OCI-LY7 (cell line): ENCODE measurements at regions not wholly inside any gene's neighbourhood (a gene's known extent, or its start where the extent isn't known, plus 50 kb on each side); places are given as distances from the start of the nearest gene placed in this dataset.

ENCODE experiments used
- BruUV-seq: library from RNA; stranded (reverse); fragments of 400-500 nt; replicated peaks from 2 replicates; lab custom pipeline; 2021; lab: Mats Ljungman, UMichigan
- CTCF ChIA-PET: fragments of 300-600 bp; sonication (Branson Sonifier 250); formaldehyde crosslinking; loops from one replicate; lab custom pipeline; 2022; ENCODE audit warnings: antibody characterized with exemption; ENCODE audit not compliant: unreplicated experiment; lab: Charles Lee
- POLR2A ChIA-PET: fragments of 300-600 bp; sonication (Branson Sonifier 250); formaldehyde crosslinking; loops from one replicate; lab custom pipeline; 2022; ENCODE audit warnings: antibody characterized with exemption; lab: Charles Lee
- DNase-seq: peaks from one replicate; pipeline ENCODE4 v3.0.0-alpha.2; 2015; ENCODE audit warnings: low spot score
- H2AFZ ChIP-seq: fragments of 200-600 bp; sonication (generic), shearing (Covaris generic); 2 replicates; pipeline ENCODE4 v1.6.1; 2014; ENCODE audit warnings: mild to moderate bottlenecking, antibody characterized with exemption, low read length, moderate library complexity
- H3K27ac ChIP-seq: fragments of 200-600 bp; sonication (generic); 2 replicates; pipeline ENCODE4 v1.5.1; 2014; ENCODE audit warnings: mixed run types, low read depth, mild to moderate bottlenecking, moderate library complexity, low read length, inconsistent platforms; ENCODE audit not compliant: poor library complexity, severe bottlenecking
- H3K36me3 ChIP-seq: fragments of 200-600 bp; sonication (generic); 2 replicates; pipeline ENCODE4 v1.6.1; 2014; ENCODE audit warnings: mild to moderate bottlenecking, antibody characterized with exemption, low read length, moderate library complexity, mixed read lengths; ENCODE audit not compliant: insufficient read depth
- H3K4me1 ChIP-seq: fragments of 200-600 bp; sonication (generic); 2 replicates; pipeline ENCODE4 v1.5.1; 2014; ENCODE audit warnings: mild to moderate bottlenecking, low read length; ENCODE audit not compliant: insufficient read depth, poor library complexity, severe bottlenecking
- H3K4me2 ChIP-seq: fragments of 200-600 bp; sonication (generic); 2 replicates; pipeline ENCODE4 v1.6.1; 2014; ENCODE audit warnings: mild to moderate bottlenecking, low read length
- H3K4me3 ChIP-seq: fragments of 200-600 bp; sonication (generic); 2 replicates; pipeline ENCODE4 v1.5.1; 2014; ENCODE audit warnings: mild to moderate bottlenecking, low read depth, low read length; ENCODE audit not compliant: poor library complexity, severe bottlenecking
- H3K79me2 ChIP-seq: fragments of 200-600 bp; sonication (generic); 2 replicates; pipeline ENCODE4 v1.6.1; 2016; ENCODE audit warnings: low read depth, mild to moderate bottlenecking, low read length, moderate library complexity, mixed read lengths; ENCODE audit not compliant: insufficient read depth
- H3K9me2 ChIP-seq: fragments of 200-600 bp; sonication (generic); 2 replicates; pipeline ENCODE4 v1.6.1; 2016; ENCODE audit warnings: mild to moderate bottlenecking, low read length, mixed read lengths; ENCODE audit not compliant: insufficient read depth
- H3K9me3 ChIP-seq: fragments of 200-600 bp; sonication (generic); 2 replicates; pipeline ENCODE4 v1.6.1; 2014; ENCODE audit warnings: mild to moderate bottlenecking, mixed run types, low read length, mixed read lengths
- H4K20me1 ChIP-seq: fragments of 200-600 bp; sonication (generic); 2 replicates; pipeline ENCODE4 v1.6.1; 2014; ENCODE audit warnings: mild to moderate bottlenecking, antibody characterized with exemption, low read length, moderate library complexity, mixed read lengths; ENCODE audit not compliant: insufficient read depth
- EZH2phosphoT487 ChIP-seq: fragments of 200-600 bp; sonication (generic); IDR thresholded peaks from 2 replicates; pipeline ENCODE4 v1.6.1; 2018; ENCODE audit warnings: low read depth, borderline replicate concordance, mild to moderate bottlenecking, mixed run types, antibody characterized with exemption, low read length, moderate library complexity, mixed read lengths
- intact Hi-C: fragments of 100-400 bp; cut with micrococcal nuclease; formaldehyde crosslinking; loops from one replicate; pipeline ENCODE4 v1.10.0; 2022; ENCODE audit not compliant: unreplicated experiment
- TF ChIP-seq, protein P1 (sequence below): fragments of 200-600 bp; sonication (generic); conservative IDR thresholded peaks from 2 replicates; pipeline ENCODE4 v1.5.1; 2014; ENCODE audit warnings: mild to moderate bottlenecking, antibody characterized with exemption, low read length, moderate library complexity, mixed read lengths

DNA sequence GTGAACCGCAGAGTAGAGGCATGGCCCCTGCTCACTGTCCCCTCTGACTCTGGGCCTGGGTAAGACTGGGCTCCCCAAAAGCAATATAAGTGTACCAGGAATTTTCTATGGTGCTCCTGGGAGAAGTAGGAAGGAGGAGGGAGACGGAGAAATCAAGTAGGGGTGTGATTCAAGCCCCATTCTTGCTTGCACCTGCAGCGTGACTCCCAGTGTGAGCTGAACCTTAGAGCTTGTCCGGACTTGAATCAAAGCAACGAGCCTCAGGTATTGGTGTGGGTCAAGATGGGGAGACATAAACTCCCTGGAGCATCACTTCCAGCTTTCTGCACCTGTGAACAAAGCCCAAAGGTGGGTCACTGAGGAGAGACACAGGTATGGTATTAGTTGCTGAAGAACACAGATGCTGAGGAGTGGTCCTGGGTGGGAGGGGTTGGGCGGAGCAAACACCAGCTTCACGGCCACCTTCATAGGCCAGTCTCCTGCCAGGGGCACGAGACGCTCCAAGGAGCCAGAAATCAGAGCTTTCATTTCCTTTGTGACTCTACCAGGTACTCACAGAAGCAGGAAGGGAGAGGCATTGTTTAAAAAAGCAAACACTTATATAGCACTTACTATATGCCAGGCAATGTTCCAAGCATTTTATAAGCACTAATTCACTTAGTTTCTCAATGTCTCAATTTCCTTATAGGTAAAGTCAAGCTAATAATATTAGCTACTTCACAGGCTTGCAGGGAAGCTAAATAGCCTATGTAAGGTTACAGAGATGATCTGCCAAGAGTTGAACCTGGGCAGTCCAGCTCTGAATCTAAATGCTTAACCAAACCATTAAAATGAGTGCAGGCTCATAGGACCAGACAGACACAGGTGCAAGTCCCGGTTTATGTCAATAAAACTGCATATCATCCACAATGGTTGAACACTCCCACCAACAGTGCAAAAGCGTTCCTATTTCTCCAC lies 775.3 kb downstream of the UQCRFS1 start:
- no peak for DNase-seq
- Histone ChIP-seq H3K9me3 (no peaks in the 10 kb centered on the region), H3K4me1 (peaks cover 39% of the 10 kb centered on the region), H2AFZ (peak overlapping the region; percentile 26; the same call in 1 of the 2 replicates), H3K79me2 (no peaks in the 10 kb centered on the region), H3K4me2 (peak overlapping the region; percentile 54), H4K20me1 (no peaks in the 10 kb centered on the region), H3K36me3 (no peaks in the 10 kb centered on the region), H3K27ac (peak overlapping the region; percentile 83), H3K4me3 (no peak overlapping the region), H3K9me2 (no peaks in the 10 kb centered on the region)
- BruUV-seq: no TSS peak
- ChIA-PET CTCF (no interaction called here), POLR2A (interaction anchor here (1.0 kb wide), 2 partner anchors 9 to 65 kb away, joined by 3 read pairs; no protein-coding TSS in a partner anchor)
- TF ChIP-seq, protein P1, sequence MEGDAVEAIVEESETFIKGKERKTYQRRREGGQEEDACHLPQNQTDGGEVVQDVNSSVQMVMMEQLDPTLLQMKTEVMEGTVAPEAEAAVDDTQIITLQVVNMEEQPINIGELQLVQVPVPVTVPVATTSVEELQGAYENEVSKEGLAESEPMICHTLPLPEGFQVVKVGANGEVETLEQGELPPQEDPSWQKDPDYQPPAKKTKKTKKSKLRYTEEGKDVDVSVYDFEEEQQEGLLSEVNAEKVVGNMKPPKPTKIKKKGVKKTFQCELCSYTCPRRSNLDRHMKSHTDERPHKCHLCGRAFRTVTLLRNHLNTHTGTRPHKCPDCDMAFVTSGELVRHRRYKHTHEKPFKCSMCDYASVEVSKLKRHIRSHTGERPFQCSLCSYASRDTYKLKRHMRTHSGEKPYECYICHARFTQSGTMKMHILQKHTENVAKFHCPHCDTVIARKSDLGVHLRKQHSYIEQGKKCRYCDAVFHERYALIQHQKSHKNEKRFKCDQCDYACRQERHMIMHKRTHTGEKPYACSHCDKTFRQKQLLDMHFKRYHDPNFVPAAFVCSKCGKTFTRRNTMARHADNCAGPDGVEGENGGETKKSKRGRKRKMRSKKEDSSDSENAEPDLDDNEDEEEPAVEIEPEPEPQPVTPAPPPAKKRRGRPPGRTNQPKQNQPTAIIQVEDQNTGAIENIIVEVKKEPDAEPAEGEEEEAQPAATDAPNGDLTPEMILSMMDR: no peak
- TF ChIP-seq EZH2phosphoT487: no peak
- intact Hi-C loops: no loop called here

DNA sequence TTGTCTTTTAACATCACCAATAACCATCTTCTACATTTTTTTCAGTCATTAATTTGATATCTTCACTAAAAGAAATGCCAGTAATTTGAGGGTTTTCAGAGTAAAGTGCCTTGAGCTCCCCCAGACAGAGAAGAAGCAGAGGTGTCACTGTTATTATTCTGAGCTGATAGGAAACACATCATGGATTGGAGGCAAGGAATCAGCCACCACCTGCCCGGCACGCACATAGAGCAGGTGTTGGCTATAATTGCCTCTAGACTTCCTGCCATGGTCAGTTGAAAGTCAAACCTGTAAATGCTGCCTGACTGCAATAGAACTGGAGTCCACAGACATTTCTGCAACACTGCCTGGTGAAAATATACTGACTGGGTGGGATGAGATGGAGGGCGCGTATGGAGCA lies 776.6 kb downstream of the UQCRFS1 start:
- POLR2A ChIA-PET: interaction anchor here (0.6 to 1.0 kb wide), 4 partner anchors 8 to 44 kb away, joined by 3 to 4 read pairs (median 4); no protein-coding TSS in a partner anchor
- TF ChIP-seq EZH2phosphoT487: no peak
- TF ChIP-seq, protein P1: no peak
- intact Hi-C loops: no loop called here

More for the DNA sequence above, 776.6 kb downstream of the UQCRFS1 start:
- peak overlapping the region; percentile 5 for H3K4me3 ChIP-seq
- BruUV-seq: no TSS peak
- H3K36me3 ChIP-seq: no peaks in the 10 kb centered on the region
- no peaks in the 10 kb centered on the region for H3K9me3 ChIP-seq
- CTCF ChIA-PET: interaction anchor here (1.3 kb wide), 1 partner anchor 197 kb away, joined by 3 read pairs; no protein-coding TSS in a partner anchor
- DNase-seq: peak; percentile 77
- no peaks in the 10 kb centered on the region for H3K79me2 ChIP-seq
- peaks cover 29% of the 10 kb centered on the region for H3K4me1 ChIP-seq
- H3K4me2 ChIP-seq: peak overlapping the region; percentile 54
- no peaks in the 10 kb centered on the region for H3K9me2 ChIP-seq
- H2AFZ ChIP-seq: peak overlapping the region; percentile 26; the same call in 1 of the 2 replicates
- no peaks in the 10 kb centered on the region for H4K20me1 ChIP-seq
- peak overlapping the region; percentile 83 for H3K27ac ChIP-seq
